SU-DHL-6 (cell line): ENCODE measurements at regions not wholly inside any gene's neighbourhood (a gene's known extent, or its start where the extent isn't known, plus 50 kb on each side); places are given as distances from the start of the nearest gene placed in this dataset.

Experiments used
- CTCF ChIP-seq: fragments of 200-600 bp; sonication (generic); IDR thresholded peaks from one replicate; pipeline ENCODE4 v1.5.1; 2017; ENCODE audit warnings: antibody characterized with exemption, mild to moderate bottlenecking, low read length, moderate library complexity; ENCODE audit not compliant: insufficient read depth, poor library complexity, severe bottlenecking
- EZH2phosphoT487 ChIP-seq: fragments of 200-600 bp; sonication (generic), shearing (Covaris generic); conservative IDR thresholded peaks from 2 replicates; pipeline ENCODE4 v1.6.1; 2018; ENCODE audit warnings: mild to moderate bottlenecking, antibody characterized with exemption, low read length, moderate library complexity, mixed read lengths

DNA sequence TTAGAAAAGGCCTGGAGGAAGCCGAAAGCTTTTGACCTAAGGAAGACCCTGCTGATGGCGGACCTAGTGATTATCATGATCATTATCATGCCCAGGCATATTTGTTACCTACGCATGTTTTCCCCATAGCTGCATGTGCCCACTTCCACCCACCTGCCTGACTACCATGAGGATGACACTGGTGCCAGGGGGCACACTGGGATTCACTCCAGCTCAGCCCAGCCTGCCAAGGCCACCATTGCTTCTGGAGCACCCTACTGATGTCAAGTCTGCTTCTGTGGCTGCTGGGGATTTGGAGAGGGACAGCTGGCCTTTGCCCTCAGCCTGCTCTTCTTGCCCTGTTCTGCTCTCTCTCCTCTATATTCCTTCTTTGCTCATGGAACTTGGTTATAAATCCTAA is 124.7 kb upstream of the NALF2 start:
- TF ChIP-seq CTCF = no peak
- TF ChIP-seq EZH2phosphoT487 = no peak
